Tongue (tissue), 1 donor: ENCODE measurements at regions not wholly inside any gene's neighbourhood (a gene's known extent, or its start where the extent isn't known, plus 50 kb on each side); places are given as distances from the start of the nearest gene placed in this dataset.
A peak's percentile ranks its signal among the peaks of the same experiment; 100 is the strongest.

Source experiments
- DNase-seq: peaks from one replicate; pipeline ENCODE4 v3.0.0-alpha.2; 2015

DNA sequence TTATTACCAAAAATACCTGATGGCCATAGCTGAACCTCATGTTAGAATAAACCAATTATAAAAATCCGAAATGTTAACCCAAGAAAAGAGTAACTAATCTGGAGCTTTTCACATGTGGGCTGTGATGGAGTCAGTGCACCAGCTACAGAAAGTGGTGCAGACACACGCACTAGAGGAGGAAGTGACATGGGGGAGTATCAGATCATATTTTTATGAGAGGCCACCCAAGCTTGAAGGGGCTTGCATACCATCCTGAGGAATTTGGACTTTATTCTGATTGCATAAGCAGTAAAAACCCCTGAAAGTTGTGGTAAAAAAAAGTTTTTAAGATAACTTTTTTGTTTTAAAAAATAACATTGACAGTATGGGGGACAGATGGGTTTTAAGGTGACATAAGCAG, 1148.5 kb upstream of the CELF2 start:
- no peak for DNase-seq

DNA sequence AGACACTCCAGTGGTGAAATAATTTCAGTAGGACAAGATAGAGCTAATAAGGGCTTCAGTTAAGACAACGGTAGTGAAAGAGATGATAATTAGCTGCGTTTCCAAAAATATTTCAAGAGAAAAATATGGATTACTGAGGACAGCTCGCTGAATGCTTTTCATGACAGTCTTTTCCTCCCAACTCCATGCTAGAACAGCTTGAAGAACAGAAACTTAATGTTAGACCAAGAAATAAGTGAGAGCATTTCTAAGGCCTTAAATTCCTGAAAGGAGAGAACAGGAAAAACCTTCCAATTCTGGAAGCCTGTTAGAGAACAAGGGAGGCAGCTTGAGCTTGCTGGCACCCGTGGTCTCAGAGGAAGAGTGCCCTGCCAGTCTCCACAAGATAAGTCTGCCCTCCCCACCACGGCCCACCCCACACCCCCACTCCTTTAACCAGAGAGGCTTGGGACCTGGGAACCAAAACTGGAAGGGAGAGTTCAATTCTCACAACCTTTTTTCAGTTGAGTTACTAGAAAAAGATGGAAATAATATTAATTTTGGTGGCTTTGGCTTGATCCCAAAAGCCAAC, 1148.0 kb upstream of the CELF2 start:
- DNase-seq: no peak

DNA sequence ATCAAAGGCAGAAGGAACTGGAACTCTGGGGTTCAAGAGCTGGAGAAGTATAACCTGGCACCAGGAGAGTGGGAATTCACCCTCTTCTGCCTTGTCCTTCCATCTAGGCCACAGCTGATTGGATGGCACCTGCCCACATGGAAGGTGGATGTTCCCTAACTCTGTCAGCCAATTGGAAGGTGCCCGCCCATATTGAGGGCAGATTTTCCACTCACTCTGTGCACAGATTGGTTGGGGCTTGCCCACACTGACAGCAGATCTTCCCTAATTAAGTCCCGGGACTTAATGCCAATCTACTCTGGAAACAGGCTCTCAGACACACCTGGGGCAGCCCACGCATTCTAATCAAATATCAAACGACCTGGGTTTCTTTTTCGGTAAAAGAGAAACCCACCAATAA, 1142.3 kb upstream of the CELF2 start:
- no peak for DNase-seq

DNA sequence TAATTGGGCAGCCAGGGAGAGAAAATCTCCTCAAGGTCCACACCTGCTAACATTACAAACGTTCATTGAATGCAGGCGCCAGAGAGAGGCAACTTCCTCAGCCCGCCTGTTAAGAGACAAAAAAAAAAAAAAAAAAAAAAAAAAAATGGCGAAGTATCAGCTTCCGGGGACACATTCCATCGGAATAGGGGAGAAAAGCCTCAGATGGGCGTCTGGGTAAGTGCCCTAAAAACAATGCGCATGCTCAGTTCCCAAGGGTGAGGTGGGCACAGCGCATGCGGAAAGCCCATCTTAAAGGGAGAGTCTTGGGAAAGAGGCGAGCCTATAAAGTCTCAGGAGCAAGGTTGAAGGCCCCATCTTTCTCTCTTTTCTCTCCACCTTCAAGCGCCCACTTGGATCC, 1139.7 kb upstream of the CELF2 start:
- no peak for DNase-seq

DNA sequence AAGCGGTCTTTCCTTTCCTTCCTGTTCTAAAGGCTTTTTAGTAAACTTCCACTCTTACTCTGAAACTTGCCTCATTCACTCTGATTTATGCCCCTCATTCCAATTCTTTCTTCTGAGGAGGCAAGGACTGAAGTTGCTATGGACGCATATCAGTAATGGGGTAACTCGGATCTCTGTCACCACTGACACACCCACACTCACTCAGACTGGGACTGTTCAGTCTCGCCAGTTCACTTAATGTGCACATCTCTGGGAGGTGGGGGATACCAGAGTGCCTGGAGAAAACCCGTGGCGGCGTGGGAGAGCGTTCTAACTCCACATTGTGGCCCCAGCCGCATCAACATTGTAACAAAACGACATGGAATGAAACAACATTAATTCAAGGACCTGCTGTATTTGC, 1139.3 kb upstream of the CELF2 start:
- no peak for DNase-seq

DNA sequence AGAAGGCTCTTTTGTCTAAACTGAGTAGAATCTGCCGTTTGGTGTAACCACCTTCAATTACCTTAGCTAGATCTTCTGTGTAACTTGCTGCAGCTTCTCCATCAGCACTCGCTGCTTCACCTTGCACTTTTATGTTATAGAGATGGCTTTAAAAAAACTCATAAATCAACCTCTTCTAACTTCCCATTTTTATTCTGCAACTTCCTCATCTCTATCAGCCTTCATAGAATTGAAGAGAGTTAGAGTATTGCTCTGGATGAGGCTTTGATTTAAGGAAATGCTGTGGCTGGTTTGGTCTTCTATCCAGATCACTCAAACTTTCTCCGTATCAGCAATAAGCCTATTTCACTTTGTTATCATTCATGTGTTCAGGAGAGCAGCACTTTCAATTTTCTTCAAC, 1131.9 kb upstream of the CELF2 start:
- DNase-seq: no peak

DNA sequence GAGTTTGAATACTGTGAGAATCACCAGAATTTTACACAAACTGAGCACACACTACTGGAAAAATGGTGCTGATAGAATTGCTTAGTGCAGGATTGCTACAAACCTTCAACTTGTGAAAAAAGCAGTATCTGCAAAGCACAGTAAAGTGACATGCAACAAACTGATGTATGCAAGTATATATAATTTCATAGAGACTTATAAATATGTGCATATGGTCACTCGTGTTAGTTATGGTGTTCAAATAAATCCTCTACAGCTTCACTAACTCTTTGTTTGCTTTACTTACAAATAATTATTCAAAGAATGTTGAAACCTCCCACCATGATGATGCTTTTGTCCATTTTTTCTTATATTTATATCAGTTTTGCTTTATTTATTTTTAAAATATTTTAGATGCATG, 1130.9 kb upstream of the CELF2 start:
- DNase-seq: no peak

DNA sequence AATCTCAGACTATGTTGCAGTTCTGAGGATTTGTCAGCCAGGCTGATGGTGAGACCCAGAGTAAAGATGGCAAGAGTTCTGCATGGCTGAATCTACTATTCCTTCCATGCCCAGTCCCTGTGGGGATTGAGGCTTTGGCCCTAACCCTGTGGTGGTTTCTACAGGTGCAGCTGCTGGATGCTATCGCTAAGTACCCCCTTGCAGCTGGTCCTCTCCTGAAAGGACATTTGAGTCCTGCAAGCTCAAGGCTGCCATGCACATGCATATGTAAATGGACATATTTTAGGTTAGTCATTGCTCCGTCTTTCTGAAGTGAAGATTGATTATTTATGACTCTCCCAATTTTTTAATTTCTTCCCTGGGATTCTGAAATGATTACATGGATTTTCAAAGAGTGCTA, 1122.2 kb upstream of the CELF2 start:
- no peak for DNase-seq

DNA sequence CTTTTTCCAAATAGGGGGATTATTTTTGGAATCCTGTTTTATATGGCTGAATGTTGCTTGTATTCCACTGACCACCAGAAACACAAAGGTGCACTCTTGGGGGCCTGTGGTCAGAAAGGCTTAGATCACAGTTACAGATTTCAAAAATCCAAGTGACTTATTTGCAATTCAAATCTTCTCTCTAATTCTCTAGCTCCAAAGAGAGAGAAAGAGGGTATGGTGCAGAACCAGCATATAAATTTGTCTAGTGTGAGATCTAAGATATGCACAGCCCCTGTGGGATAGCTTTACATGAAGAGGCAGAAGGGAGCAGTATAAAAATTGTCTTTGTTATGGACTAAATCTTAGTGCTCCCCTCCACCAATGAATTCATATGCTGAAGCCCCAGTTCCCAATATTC, 1121.7 kb upstream of the CELF2 start:
- no peak for DNase-seq

DNA sequence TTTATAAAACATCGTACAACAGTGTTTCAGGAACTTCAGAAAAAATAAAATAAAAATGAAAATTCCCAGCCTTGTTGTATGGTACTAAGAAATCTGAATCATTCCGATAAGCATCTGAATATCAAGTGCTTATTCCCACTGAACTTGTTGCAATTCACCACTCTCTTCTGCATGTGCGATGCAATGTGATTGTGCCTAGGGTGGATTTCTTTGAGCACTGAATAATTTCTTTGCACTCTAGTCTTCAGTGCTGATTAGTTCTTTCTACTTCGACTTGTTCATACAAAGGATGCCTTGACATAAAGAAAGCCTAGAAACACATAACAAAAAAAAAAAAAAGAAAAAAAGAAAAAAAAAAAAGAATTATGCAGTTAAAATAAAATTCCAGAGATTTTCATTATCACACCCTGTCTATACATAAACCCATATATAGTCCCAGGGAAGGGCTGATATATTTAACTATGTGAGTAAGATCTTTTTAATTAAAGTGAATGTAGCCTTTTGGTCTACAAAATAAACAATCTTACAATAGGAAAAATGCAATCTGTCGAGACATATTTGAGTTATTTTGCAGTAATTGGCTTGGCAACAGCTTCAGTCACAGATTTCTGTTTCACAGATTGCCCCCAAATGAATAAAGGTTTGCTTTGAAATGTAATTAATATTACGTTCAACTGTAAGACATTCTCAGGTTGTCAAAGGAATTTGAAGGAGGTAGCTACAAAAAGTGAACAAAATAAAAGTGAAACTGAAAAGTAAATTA, 1118.9 kb upstream of the CELF2 start:
- no peak for DNase-seq

DNA sequence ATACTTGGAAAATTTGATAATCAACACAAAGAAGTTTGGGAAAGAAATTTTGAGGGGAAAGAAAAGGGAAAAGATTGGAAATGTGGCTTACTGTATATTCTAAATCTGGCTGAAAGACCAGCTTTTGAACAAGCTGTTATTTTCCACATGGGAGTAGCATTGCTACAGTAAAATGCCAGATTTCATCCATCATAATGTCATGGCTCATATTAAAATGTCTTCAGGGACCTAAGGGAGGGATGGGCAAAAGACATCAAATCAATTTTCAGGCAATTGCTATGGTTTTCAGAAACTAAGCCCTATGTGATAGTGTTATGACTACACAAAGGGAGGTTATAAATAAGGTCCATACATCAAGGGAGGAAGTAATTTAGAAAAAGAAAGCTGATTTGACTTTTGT, 1116.9 kb upstream of the CELF2 start:
- DNase-seq: peak; percentile 73

DNA sequence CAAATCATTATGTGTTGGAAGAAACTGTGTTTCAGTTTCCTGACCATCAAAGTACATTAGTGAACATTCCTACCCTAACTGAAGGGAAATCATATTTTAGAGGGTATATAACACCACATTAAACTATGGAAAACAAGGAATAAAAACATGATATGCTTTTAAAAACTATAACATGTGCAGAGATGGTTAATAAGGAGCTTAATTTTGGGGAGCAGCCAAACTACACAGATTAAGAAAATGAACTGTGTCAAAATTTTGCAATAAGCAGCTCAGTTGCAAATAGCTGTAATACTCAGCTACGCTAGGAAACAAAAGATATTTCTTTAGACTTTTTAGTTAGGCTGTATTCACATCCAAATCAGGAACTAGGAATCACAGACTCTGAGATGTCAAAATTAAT, 1115.7 kb upstream of the CELF2 start:
- DNase-seq: no peak

DNA sequence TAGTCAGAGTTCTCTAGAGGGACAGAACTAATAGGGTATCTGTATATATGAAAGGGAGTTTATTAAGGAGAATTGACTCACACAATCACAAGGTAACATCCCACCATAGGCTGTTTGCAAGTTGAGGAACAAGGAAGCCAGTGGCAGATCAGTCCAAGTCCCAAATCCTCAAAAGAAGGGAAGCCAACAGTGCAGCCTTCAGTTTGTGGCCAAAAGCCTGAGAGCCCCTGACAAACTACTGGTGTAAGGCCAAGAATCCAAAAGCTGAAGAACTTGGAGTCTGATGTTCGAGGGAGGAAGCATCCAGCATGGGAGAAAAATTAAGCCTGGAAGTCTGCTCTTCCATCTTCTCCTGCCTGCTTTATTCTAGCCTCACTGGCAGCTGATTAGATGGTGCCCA, 1107.2 kb upstream of the CELF2 start:
- peak; percentile 37 for DNase-seq

DNA sequence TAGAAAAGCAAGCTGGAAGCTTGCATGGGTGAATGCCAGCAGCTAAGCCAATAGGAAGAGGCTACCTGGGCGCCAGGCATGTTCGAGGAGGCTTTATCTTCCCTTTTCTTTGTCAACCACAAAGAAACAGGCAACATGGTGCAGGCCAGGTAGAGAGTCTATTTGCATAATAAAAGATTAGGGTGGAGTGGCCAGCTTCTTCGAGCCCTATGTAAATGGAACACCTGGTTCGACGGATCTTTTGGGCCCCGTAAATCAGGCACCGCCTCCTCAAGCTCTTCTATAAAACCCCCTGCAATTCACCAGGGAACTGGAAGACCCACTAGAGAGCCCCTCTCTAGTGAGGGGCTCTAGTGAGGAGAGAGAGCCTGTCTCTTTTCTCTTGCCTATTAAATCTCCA, 1106.2 kb upstream of the CELF2 start:
- no peak for DNase-seq

DNA sequence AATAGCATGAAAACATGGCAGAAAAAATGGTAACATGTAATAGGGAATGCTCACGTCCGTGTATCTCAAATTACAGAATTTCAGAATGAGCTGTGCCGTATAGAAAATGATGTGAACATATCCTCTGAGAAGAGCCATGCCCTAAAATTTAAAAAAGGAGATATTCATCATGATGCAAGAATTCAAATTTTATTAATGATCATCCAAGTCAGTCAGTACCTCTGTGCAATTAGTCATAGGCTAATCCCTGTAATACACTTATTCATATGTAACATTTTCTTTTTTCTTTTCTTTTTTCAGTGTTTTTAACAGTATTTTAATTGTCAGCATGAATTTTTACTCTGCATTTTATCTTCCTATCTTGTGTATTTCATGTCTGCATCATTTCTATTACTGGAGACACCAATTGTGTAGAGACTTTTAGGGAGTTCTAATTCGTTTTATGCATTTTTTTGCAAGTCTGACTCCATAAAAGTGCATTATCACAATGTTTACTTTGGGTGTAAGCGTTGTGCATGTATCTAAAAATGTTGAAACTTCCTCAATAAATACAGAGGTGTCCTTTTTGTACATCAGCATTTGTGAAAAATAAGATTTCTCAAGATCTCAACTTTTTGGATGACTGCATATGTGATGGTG, 1103.7 kb upstream of the CELF2 start:
- peak; percentile 68 for DNase-seq

DNA sequence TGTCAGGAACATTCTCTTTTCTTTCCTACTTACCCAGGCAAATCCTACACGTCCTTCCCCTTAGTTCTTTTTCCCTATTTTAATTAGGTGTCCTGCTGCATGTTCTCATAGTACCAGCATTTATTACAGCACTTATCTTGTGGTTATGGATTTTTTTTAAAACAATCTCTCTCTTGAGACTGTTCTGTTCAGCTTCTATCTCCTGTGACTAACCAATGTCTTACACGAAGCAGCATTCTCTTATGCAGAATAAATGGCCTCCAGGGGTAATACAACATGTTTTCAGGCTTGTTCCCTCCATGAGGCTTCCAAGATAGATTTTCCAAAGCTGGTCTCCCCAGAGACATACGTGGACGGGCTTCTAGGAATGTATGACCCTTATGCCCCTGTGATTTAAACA, 1096.1 kb upstream of the CELF2 start:
- no peak for DNase-seq

DNA sequence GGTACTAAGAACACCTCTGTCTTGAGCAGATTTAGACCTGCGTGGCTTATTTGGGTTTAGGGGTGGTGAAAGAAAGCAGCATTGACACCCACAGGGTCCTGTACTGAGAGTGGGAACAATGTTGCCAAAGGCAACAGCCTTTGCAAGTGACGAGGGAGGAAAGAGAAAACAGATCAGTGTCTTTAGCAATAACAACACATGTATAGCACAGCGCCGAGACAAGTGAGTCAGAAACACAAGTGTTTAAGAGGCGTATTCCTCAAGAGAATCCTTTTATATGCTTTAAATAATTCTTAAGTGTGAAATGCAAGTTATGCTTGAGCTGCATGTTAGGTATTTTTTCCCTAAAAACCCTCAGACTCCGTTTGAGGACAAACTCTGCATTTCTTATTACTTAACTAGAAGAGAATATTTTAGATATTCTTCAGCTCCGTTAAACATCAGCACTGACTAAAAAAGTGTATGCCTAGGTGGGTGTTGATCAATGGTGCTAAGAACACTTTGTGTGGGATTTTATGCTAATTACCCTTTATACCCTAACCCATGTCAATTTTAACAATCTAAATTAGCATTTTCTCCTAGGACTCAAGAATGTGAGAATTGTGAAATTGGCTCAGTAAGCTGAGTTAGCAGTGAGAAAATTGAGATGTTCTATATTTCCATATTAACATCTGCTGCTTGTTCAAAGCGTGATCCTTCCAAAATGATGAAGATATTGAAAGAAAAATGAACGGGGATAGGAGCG, 1095.4 kb upstream of the CELF2 start:
- no peak for DNase-seq

DNA sequence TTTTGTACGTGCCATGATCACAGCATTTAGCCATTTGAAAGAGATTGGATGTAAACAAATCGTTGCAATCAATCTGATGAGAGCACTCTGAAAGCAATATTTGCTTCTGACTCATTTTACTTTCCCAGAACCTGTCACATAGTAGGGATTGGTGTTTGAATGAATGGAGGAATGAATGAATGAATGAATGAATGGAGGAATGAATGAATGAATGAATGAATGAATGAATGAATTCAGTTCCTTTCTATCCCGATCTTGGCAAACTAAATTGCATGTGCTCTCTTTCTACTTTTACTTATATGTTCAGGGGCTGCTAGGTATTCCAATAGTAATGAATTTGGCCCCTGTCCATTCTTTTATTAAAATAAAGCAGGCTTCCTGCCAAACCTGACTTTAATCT, 1091.7 kb upstream of the CELF2 start:
- DNase-seq: no peak

DNA sequence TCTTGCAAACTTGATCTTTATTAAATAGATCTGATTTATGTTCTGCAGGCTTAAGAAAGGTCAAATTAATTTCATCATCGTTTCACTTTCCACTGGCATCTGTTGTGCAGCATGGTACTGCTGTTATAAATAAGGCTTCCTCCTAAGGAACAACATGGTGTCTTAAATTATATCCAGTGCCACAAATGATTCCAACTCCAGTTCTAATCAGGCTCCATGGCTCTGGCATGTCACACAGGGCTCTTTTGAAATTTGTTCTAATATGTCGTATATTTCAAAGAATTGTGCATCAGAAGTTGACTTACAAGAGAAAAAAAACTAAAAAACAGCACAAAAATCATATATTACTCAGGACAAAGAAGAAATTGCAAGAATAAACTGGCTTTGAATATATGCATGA, 1090.8 kb upstream of the CELF2 start:
- no peak for DNase-seq

DNA sequence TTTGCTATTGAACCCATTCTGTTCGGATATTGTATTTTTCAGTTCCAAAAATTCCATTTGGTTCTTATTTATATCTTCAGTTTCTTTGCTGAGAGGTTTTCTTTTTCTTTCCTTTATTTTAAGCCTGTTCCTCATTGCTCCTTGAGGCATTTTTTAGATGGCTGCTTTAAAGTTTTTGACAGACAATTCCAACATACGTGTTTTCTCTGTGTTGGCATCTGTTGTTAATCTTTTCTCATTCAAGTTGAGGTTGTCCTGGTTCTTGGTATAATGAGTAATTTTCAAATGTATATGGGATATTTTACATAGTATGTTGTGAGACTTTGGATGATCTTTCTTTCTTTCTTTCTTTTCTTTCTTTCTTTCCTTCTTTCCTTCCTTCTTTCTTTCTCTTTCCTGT, 1078.0 kb upstream of the CELF2 start:
- no peak for DNase-seq

DNA sequence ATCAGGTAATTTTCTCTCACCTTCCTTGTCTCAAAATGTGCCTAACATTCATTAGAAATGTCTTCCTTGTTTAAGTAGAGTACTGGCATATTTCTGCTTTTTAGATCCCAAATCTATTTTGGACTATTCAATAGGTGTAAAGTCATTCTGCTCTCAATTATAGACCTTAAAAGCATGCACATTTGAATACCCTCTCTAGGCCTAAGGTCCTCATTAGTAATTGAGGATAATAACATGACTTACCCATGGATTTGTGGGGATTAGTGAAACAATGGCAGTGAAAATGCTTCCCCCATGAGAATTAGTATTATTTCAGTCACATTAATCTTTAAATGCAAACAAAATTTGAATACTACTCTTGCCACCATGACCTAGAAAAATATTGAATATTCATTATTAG, 1073.0 kb upstream of the CELF2 start:
- DNase-seq: no peak

DNA sequence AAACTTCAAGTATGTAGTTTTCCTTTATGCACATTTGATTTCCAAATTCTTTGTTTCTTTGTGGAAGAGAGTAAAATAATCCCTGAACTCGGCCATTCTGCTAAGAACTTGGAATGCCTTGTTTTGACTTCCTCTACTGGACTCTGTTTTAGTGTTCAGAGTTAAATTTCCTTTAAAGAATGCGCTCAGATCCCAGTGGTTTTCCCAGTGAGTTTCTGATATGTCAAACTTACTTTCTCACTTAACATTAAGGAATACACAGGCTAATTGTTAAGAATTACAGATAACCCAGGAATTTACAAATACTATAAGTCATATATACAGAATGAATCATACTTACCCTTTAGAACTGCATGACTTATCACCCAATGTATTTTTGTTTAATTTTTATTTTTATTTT, 1067.6 kb upstream of the CELF2 start:
- no peak for DNase-seq

DNA sequence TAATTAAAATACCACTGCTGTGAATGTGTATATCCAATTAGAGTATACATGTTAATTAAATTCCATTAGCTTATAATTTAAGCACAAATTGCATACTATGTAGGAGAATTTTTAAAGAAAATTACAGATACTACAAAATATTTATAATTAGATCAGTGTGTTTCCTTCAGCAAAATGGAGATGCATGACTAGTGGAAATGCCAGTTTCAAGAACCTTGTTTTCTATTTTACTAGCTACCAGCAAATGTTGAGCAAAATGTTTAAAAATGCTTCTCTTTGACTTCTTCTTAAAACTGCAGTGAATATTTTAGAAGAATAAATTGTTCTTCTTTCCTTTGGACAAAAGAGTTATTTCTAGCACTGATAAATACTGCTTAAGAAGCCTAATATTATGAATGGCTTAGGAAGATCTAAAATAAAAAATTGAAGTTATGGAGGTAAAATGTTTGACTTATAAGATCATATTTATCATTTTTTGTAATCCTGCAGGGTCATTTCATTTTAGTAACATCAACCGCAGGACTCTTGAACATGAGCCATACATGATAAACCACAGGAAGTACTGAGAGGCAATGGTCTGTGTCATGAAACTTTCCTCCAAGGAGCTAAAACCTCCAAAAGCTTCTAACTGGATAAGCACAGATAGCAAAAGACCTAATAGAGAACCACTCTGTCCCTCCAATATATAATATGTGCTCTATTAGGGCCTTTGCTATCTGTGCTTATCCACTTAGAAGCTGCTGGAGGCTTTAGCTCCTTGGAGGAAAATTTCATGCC, 1066.0 kb upstream of the CELF2 start:
- no peak for DNase-seq
